A549 (cell line): ENCODE measurements at regions not wholly inside any gene's neighbourhood (a gene's known extent, or its start where the extent isn't known, plus 50 kb on each side); places are given as distances from the start of the nearest gene placed in this dataset.

ENCODE experiments used
- CTCF ChIP-seq: fragments of >200 bp; sonication (Bioruptor Twin); formaldehyde crosslinking; IDR thresholded peaks from 3 replicates; pipeline ENCODE4 v1.5.1; 2016
- MAFK ChIP-seq: fragments of 450-650 bp; IDR thresholded peaks from 2 replicates; pipeline ENCODE4 v1.6.1; 2014; ENCODE audit not compliant: partially characterized antibody

- TF ChIP-seq MAFK (no peak), CTCF (no peak)
Measured at GRCh38 chr6:163733061-163733460, 318.5 kb downstream of the QKI start.
